Globus pallidus (tissue), 1 donor: ENCODE measurements at regions not wholly inside any gene's neighbourhood (a gene's known extent, or its start where the extent isn't known, plus 50 kb on each side); places are given as distances from the start of the nearest gene placed in this dataset.

Experiments used
- DNase-seq: peaks from one replicate; pipeline ENCODE4 v3.0.0-alpha.2; 2015; ENCODE audit warnings: low spot score

GRCh38 chr16:73743665-73744496, 552.7 kb upstream of the PSMD7 start:
- DNase-seq = no peak

- DNase-seq = no peak
Measured at GRCh38 chr16:73739049-73739769, 557.4 kb upstream of the PSMD7 start.

- no peak for DNase-seq
Measured at GRCh38 chr16:73738266-73738665, 558.3 kb upstream of the PSMD7 start.

GRCh38 chr16:73737637-73738036, 559.0 kb upstream of the PSMD7 start:
- DNase-seq = no peak

- no peak for DNase-seq
Measured at GRCh38 chr16:73735954-73736353, 560.7 kb upstream of the PSMD7 start.

GRCh38 chr16:73735018-73735417, 561.6 kb upstream of the PSMD7 start:
- no peak for DNase-seq

- DNase-seq = no peak
Measured at GRCh38 chr16:73732681-73733080, 563.9 kb upstream of the PSMD7 start.

GRCh38 chr16:73732143-73732542, 564.5 kb upstream of the PSMD7 start:
- no peak for DNase-seq

- no peak for DNase-seq
Measured at GRCh38 chr16:73730481-73731090, 566.0 kb upstream of the PSMD7 start.

- peak; percentile 46 for DNase-seq
Measured at GRCh38 chr16:73725156-73725555, 571.5 kb upstream of the PSMD7 start.

- no peak for DNase-seq
Measured at GRCh38 chr16:73724503-73724902, 572.1 kb upstream of the PSMD7 start.

- DNase-seq = peak; percentile 50
Measured at GRCh38 chr16:73717266-73717974, 579.2 kb upstream of the PSMD7 start.

- no peak for DNase-seq
Measured at GRCh38 chr16:73714976-73715375, 581.6 kb upstream of the PSMD7 start.

GRCh38 chr16:73713778-73714495, 582.7 kb upstream of the PSMD7 start:
- peak; percentile 71 for DNase-seq

GRCh38 chr16:73713251-73713650, 583.4 kb upstream of the PSMD7 start:
- peak; percentile 96 for DNase-seq

- DNase-seq = no peak
Measured at GRCh38 chr16:73711406-73712080, 585.1 kb upstream of the PSMD7 start.

GRCh38 chr16:73710526-73710925, 586.1 kb upstream of the PSMD7 start:
- no peak for DNase-seq

GRCh38 chr16:73707863-73708262, 588.8 kb upstream of the PSMD7 start:
- DNase-seq = no peak

GRCh38 chr16:73703891-73704290, 592.7 kb upstream of the PSMD7 start:
- DNase-seq = no peak

- DNase-seq = no peak
Measured at GRCh38 chr16:73697336-73697735, 599.3 kb upstream of the PSMD7 start.

GRCh38 chr16:73692861-73693260, 603.8 kb upstream of the PSMD7 start:
- DNase-seq = no peak
